ENCODE measurements at regions not wholly inside any gene's neighbourhood (a gene's known extent, or its start where the extent isn't known, plus 50 kb on each side); places are given as distances from the start of the nearest gene placed in this dataset.

DNA sequence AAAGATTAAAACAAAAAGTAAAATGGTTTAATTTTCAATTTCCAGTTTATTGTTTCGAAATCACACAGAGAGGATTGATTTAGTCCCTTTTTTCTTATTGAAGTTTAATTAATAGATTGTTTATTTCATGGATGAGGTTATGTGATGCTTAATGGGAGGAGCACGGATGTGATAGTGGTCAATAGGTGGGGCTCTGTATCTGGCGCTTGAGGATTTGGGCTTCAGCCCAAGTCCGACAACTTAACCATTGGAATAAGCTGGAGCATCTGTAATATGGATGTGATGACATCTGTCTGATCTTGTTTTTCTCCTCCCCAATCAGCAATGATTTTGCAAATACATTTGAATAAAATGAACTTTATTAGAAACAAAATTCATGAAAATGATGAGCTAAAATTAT, 169.2 kb downstream of the LYPLAL1 start:
- TF ChIP-seq, protein P1, sequence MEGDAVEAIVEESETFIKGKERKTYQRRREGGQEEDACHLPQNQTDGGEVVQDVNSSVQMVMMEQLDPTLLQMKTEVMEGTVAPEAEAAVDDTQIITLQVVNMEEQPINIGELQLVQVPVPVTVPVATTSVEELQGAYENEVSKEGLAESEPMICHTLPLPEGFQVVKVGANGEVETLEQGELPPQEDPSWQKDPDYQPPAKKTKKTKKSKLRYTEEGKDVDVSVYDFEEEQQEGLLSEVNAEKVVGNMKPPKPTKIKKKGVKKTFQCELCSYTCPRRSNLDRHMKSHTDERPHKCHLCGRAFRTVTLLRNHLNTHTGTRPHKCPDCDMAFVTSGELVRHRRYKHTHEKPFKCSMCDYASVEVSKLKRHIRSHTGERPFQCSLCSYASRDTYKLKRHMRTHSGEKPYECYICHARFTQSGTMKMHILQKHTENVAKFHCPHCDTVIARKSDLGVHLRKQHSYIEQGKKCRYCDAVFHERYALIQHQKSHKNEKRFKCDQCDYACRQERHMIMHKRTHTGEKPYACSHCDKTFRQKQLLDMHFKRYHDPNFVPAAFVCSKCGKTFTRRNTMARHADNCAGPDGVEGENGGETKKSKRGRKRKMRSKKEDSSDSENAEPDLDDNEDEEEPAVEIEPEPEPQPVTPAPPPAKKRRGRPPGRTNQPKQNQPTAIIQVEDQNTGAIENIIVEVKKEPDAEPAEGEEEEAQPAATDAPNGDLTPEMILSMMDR (IDR thresholded peaks at IDR 0.05), result no peak
- TF ChIP-seq POLR2A (IDR thresholded peaks at IDR 0.05), result no peak
